ENCODE measurements at regions not wholly inside any gene's neighbourhood (a gene's known extent, or its start where the extent isn't known, plus 50 kb on each side); places are given as distances from the start of the nearest gene placed in this dataset.

DNA sequence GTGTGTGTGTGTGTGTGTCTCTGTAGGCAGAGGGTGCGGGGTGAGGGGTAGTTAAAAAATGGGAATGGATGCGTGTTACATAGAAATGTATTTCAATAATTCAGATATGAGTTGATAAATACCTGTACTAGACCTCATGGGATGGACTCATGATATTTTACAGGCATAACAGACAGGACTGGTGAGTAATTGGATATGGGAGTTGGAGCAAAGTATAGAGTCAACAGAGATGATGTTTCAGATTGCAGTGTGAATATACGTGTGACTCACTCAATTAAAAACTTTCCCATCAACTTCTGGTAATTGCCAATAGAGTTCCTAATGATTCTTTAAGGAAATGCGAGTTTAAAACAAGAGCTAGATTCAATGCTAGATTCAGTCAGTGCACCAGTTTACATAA lies 711.9 kb downstream of the C12orf50 start:
- no peak for FAIRE-seq

DNA sequence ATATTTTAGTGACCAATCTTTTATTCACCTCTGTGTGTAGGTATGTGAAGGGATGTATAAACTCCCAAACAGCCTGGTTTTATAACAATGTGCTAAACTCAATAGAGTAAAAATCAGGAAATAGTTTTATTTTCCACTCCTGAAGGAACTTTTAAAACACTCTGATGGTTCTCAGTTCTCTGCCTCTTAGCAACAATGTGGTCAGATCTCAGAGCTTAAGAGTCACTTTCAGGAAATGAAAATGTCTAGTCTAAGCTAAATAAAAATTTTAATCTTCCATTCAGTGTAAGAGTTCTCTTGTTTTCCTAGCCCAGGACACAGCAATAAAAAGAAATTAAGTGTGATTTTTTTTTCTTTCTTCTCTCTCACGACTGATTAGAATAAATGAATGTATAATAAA lies 718.0 kb downstream of the C12orf50 start:
- FAIRE-seq, result no peak

DNA sequence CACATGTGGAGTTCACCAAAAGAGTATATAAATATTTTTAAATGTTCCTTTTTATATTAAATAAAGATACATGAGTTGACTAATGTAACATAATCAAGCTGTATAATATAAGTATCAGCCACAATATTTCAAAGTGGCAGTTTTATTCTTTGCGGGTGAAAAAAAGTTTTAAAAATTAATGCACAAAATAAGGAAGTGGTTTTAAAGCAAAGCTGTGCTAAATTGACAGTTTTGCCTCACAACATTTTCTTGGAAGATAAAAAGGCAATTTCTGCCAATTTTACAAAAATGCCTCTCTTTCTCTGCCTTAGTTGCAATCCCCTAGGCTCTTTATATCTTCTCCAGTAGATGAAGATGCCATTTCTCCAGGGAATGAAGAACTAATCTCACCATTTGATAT lies 719.1 kb downstream of the C12orf50 start:
- FAIRE-seq, result no peak

DNA sequence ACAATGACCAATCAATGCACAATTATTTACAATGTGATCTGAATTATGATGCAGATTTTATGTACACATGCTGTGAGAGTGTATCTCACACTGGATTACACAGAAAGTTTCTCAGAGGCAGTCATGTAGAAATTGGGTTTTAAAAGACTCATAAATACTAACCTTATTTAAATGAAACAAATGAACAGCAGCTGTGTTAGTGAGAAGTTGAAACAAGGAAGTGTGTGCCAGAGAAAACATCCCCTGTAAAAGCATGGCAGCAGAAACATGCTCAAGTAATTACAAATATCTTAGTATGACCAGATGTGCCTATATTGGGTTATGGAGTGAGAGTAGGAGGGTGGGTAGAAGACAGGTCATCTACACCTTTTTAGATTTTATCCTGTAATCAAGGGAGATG lies 723.7 kb downstream of the C12orf50 start:
- no peak for FAIRE-seq

DNA sequence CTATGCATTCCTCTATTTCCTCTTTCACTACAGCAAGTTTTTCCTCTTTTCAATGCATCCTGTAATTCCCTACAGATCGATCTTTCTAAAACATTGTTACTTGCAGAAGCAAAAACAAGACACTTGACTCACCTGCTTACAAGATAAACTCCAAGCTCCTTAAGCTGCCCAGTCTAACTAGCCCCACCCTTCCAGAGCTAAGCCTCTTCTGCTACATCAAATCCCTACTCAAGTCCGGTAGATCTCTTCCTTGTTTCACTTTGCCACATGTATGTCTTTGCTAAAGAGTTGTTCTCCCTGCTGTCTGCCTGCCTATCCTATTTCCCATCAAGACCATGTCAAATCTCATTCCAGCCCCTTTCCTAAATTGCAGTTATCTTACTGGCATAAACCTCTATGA lies 724.8 kb downstream of the C12orf50 start:
- FAIRE-seq, result no peak

DNA sequence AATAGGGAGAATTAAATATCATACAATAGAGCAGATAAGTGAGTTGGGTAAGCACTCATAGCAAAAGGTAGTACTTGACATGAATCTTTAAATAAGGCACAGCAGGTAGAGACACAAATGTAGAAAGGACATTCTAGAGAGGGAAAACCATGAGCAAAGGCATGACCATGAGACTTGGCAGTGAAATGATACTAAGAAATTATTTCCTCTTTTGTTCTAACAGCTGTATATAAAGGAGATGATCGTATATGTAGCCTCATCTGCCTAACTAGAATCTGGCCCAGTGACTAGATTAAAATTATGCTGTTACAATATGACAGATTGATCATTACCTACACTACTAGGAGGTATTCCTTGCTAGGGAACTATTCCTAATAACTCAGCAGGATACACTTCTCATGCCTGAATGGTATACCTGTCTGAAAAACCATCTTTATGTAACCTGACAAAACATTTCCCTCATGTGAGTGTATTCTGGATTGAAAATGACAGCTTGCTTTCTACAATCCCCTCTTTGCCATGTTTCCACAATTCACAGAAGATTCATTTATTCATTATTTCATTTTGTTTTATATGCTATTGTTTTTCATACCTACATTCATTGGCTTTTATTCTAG lies 725.7 kb downstream of the C12orf50 start:
- FAIRE-seq, result no peak

DNA sequence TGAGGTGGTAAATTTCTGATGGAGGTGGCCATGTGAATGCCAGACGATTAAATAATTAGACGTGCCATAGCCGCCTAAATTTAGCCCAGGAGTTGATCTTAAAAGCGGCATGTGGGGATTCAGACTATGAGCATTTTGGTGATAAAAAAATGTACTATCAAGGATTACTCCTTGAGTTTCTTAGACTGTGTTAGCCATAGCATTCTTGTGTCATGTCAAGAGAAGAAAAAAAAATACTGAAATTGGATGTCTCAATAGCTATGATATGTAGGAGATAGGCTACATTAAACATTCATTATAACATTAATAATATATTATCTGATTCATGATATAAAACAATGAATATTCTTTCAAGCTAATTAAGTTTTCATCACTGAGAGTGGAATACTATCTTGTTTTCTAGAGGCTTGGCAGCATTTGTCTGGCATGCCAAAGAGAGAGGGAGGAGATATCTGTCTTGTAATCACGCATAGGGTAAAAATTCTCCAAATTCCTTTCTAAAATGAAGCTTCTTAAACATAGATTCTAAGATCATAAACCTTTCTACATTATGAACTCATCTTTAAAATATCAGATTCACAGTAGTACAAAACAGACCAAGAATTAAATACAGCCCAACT lies 727.0 kb downstream of the C12orf50 start:
- no peak for FAIRE-seq

DNA sequence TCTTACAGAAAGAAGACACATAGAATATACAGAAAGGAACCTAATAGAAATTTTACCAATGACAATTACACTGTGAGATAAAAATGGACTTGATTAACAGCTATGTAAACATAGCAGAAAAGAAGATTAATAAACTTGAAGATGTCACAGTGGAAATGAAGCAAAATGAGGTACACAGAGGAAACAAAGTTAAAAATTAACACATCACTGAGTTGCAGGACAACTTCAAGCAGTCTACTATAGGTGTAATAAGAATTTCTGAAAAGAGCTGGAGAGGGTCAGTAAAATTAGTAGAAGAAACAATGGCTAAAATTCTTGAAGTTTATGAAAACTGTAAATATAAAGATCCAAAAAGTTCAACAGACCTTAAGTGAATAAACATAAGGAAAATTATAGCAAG lies 738.7 kb downstream of the C12orf50 start:
- no peak for FAIRE-seq

DNA sequence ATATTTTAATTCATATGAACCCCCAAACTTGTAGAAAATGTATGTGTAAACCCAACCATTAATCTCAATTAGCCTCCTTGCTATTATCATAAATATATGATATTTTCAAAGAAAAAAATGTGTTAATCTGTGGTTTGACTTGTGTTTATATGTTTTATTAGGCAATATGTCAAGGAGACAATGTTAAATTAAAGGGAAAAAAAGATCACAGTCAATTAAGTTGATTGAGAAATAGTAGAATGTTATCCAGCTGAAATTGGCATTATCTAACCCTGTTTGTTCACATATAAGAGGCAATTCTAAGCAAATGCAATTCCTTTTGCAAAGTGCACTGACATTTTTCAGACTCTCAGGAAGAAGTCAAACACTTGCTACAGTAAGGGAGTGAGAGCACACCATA lies 745.3 kb downstream of the C12orf50 start:
- no peak for FAIRE-seq

DNA sequence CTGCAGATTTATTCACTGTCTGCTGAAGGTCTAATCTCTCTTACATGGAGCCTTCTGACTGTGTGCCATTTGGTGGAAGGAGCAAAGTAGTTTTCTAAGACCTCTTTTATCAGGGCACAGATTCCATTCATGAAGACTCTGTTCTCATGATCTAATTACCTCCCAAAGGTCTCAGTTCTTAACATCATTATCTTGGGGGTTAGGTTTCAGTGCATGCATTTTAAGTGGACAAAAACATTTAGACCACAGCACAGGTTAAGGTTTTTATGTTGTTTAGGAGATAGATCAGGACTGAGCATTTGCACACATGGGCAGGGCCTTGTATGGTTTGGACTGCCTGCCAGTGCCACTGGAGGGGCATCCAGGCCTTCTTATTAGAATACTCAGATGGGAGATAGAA lies 746.1 kb downstream of the C12orf50 start:
- FAIRE-seq, result no peak

DNA sequence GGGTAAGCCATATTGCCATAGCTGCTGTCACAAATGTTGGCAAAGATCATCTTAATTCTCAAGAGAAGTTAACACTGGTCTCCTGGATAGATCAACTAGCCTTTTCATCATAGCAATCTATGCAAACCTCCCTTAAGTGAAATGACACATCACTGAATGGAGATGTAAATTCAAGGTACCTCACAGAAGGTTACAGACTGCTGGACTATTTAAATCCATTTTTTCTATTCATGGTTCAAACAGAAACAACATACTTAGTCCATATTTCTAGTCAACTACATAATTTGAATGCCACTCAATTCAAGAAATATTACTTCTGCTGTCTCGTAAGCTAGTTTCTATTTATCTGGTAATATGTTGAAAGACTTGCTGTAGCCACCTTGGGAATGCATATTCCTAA lies 748.3 kb downstream of the C12orf50 start:
- FAIRE-seq, result no peak

DNA sequence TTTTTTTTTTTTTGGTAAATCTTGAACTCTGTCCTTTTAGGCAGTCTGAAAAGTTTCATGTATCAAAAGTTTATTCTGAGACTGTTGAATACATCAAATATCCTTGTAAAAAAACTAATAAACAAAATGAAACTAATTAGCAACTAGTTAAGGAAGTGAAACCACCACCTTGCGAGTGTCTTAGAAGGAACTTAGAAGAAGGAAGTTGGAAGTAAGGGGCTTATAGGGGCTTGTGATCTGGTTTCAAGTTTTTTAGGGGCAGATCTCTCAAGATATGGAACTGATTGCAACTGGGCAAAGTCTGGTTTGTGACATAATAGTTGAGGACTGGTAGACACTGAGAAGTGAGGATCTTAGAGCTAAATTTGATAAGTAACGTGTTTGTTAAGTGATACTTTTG lies 748.8 kb downstream of the C12orf50 start:
- no peak for FAIRE-seq

DNA sequence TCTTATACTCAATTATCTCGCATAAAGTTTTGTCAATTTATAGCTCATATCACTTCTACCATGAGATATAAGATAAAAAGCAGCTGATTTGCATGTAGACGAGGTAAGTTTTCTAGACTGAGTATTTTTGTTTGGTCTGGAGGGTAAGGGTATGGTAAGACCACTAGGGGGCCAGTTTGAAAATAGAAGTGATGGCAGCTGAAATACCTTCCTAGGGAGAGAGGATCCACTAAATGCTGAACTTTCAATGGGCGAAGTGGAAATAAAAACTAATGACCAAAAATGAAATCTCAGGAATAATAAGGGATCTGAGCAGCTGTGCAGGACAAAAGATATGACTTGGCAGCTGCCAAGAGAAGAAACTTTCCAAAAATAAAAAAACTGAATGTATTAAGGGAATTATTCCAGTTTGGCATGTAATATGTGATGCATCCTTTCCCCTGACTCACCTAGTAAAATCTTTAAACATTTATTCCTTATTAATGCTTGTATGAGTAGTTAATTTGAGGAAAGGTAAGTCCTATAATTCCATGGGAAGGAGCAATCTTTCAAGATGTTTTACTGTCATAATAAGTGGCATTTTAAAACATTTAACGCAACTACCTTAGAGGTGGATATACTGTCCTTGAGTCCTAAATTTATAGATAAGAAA lies 754.5 kb downstream of the C12orf50 start:
- FAIRE-seq, result no peak

DNA sequence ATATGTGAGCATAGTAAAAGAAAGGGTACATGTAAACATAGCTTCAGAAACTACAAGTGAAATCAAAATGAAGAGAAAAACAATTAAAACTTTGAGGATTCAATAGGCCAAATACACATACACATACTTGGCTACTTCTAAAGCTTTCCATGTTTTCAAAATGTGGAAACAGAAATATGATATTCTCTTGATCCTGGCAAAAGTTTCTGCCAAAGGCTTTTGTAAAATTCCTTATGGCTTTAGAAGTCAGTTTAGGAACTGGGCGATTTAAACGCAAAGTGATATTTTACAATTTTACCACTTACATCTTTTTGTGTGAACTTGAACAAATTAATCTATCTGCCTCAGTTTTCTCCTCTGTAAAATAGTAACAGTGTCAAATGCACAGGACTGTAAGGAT lies 756.4 kb downstream of the C12orf50 start:
- FAIRE-seq, result no peak

DNA sequence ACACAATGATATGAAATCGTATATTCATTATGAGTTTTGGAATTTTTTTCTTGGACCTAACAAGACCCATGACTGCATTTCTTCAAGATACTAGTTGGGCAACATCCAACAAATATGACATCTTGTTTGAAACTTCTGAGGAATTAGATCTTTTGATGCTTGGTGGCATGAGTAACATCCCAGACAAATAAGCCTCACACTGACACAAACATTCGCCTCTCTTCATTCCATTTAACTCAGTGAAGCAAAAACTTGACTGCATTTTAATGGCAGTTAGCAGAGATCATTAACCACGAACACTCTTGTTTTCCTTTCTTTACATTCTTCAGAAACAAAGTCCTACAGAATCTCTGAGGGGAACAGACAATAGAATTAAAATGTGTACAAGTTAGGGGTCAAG lies 758.3 kb downstream of the C12orf50 start:
- no peak for FAIRE-seq

DNA sequence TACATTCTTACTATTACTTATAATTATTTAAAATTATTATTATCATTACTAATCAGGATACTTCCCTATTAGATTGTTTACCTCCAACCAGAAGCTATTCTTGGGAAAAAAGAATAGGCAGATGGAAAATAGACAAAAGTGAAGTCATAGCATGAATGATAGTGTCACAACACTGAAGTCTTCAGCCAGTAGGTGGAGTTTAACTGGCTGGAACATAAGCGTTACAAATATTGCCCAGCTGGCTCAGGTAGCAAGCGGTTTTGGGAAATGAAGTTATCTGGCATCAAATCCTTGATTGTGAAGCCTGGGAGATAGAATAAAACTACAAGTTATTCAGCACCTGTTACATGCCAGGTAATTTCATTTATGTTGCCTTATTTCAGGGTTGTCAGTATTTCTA lies 762.9 kb downstream of the C12orf50 start:
- FAIRE-seq, result no peak

DNA sequence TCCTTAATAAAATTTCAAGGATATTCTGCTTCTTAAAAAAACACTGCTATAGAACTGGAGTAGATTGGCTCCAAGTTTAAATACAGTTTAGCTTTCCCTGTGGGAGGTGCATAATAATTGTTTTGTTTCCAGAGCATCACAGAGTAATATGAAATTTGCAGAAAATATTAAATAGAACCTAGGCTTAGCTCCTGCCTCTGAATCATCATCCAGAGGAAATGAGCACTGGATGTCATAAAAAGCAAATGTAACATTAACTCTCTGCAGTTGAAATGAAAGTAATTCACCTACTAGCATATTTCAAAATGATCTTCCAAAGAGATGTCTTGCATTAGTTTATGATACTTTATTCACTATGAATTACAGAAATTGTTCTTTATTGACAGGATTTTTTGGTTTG lies 769.8 kb downstream of the C12orf50 start:
- FAIRE-seq, result no peak

DNA sequence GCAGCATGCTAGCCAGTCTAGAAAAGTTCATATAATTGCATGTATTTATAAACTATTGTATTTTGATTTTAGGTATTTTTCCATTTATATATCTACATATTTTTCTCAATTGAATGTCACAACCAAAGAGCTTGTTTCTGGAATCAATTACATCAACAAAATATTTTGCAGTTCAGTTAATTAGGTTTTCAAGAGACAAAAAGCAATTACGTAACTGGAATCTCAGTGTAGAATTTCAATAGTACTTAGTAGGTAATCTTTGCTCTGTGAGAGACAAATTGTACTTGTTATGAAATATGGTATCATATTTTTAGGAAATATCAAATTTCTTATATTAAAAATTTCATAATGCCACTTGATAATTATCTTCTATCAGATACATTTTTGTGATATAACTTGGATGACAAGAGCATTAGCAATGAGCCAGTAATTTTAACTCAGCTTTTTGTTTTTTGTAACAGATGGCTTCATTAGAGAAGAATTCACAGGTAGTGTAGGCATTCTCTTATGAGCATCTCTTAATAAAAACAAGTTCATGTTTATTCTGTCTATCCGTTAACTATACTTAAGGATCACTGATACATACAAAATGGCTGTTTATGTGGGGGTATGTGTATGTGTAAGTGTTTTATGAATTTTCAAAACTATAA lies 774.7 kb downstream of the C12orf50 start:
- FAIRE-seq, result no peak

DNA sequence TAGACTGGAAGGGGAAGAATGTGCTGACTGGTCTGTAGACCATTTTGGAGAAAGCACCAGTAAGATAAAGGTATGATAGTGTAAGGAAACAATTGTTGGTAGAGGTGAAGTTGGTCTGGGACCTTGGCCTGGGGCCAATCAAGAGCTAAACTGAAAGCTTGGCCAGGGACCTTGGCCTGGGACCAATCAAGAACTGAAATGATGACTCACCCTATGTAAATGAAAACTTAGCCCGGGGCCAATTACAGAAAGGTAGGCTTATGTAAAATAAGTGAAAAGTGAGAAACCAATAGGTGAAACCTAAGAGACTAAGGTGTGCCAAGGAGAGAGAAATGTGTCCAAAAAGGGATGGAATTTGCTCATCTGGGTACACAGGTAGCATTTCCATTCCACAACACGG lies 776.0 kb downstream of the C12orf50 start:
- no peak for FAIRE-seq

DNA sequence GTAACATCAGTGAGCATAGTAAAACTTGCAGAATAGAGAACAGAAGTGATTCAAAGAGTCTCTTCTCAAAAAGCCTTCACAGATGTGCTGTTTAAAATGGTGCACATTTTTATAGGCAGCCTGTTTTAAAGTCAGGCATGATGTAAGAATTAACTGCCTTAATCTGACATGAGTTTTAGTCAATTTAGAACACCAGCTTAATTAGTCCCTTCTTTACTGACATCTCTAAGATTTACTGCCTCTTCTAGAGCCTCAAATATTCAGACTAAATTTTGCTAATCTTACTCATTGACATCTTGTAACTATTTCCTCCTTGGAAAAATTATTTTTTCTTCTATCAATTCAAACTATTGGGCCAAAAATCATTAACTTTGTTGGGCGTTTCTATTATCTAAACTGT lies 782.5 kb downstream of the C12orf50 start:
- FAIRE-seq, result no peak

DNA sequence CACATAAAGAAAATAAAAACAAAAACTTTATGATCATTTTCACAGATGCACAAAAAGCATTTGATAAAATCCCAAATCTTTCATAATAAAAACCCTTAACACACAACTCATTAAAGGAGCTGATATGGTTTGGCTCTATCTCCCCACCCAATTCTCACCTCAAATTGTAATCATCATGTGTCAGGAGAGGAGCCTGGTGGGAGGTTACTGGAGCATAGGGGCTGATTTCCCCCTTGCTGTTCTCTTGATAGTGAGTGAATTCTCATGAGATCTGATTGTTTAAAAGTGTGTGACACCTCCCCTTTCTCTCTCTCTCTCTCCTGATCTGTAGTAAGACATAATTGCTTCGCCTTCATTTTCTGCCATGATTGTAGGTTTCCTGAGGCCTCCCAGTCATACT lies 790.7 kb downstream of the C12orf50 start:
- no peak for FAIRE-seq

DNA sequence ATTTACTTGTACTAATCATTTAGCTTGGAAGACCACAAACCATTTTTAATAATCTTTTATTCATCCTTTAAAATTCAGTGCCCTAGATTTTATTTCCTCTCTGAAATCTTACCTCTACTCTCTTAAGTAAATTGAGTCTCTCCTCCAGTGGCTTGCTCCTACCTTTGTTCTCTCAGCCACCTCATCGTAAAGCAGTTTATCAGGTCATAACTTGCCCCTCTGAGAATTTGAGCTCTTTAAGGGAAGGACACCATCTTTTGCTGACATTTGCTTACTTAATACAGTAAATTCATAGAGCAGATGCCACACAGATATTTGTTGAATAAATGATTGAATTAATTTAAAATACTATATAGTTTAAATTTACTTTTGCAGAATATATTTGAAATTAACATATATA lies 794.3 kb downstream of the C12orf50 start:
- no peak for FAIRE-seq

DNA sequence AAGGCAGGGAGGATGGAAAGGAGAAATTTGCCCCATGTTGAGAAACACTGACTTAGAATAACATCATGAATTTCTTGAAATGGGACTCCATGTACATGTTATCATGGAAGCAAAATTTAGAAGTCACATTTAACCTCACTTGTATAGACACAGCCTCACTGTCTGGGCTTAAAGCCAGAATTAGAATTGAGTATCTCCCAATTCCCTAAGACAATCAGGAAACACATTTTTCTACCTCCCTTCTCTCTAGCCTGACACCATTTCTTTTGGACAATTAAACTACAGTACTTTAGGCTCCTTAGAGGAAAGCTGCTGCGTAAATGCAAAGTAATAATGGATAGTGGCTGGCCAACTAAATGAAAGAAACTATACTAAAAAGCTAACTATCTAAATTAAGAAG lies 795.5 kb downstream of the C12orf50 start:
- no peak for FAIRE-seq

DNA sequence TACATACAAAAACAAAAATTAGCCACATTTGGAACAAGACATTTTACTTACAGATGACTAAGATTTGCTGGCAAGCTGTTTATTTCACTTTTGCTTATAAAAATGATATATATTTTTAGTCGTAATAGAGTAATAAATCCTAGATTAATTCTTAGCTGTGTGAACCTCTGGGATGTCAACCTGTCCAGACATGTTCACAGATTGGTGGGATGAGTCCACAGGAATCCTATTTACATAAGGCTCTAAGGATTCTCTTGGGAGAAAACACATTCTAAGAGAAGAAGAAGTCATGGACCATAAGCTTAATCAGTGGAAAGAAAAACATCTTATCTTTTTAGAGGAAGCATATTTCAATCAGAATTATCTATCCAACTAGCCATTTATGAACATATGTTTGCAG lies 797.4 kb downstream of the C12orf50 start:
- FAIRE-seq, result no peak

Measured in A204.1 (cell line).